CD14-positive monocyte (primary cell): ENCODE measurements at regions not wholly inside any gene's neighbourhood (a gene's known extent, or its start where the extent isn't known, plus 50 kb on each side); places are given as distances from the start of the nearest gene placed in this dataset.

ENCODE experiments used
- DNase-seq, 3 donors: peaks; one replicate each; pipeline ENCODE4 v3.0.0-alpha.2; 2011 to 2022
- H2AFZ ChIP-seq: 2 replicates; pipeline ENCODE4 v1.6.0; 2012; ENCODE audit warnings: mild to moderate bottlenecking, low read depth, low read length, inconsistent platforms; ENCODE audit not compliant: insufficient read depth, poor library complexity, severe bottlenecking
- H3K27ac ChIP-seq, 2 donors: 1 replicate in 1 of 2; 2 replicates in 1 of 2; pipeline ENCODE4 v1.5.1; 2012 to 2013; ENCODE audit warnings: low read length in 2 of 2, control low read depth in 1 of 2, inconsistent platforms in 1 of 2, low read depth in 1 of 2, mild to moderate bottlenecking in 1 of 2
- H3K27me3 ChIP-seq, 2 donors: one replicate each; pipeline versions ENCODE4 v1.6.0 to v1.6.1; 2011 to 2013; ENCODE audit warnings: low read length in 2 of 2; ENCODE audit not compliant: control insufficient read depth in 2 of 2, insufficient read depth in 2 of 2
- H3K36me3 ChIP-seq, 2 donors: replicated peaks in 1 of 2; 1 replicate in 1 of 2; 2 replicates in 1 of 2; pipeline versions ENCODE4 v1.5.1 to v1.6.1; 2012 to 2013; ENCODE audit warnings: low read length in 2 of 2, control low read depth in 1 of 2, inconsistent platforms in 1 of 2, mild to moderate bottlenecking in 1 of 2; ENCODE audit not compliant: insufficient read depth in 2 of 2, control insufficient read depth in 1 of 2
- H3K4me1 ChIP-seq, 2 donors: 1 replicate in 1 of 2; 2 replicates in 1 of 2; pipeline versions ENCODE4 v1.5.1 to v1.6.1; 2012 to 2013; ENCODE audit warnings: low read length in 2 of 2, control low read depth in 1 of 2, inconsistent platforms in 1 of 2, mild to moderate bottlenecking in 1 of 2, moderate library complexity in 1 of 2; ENCODE audit not compliant: insufficient read depth in 2 of 2, control insufficient read depth in 1 of 2
- H3K4me2 ChIP-seq: replicated peaks from 2 replicates; pipeline ENCODE3; 2012; ENCODE audit warnings: low read length, moderate library complexity, mild to moderate bottlenecking; ENCODE audit not compliant: poor library complexity, severe bottlenecking; ENCODE audit errors: extremely low read depth
- H3K4me3 ChIP-seq, 3 experiments: fragments of 200-600 bp in 1 of 3; sonication (generic) in 1 of 3; replicated peaks in 1 of 3; 1 replicate in 2 of 3; 2 replicates in 1 of 3; pipeline ENCODE4 v1.5.1; 2011 to 2013; ENCODE audit warnings: low read length in 3 of 3, mild to moderate bottlenecking in 3 of 3, control low read depth in 2 of 3, low read depth in 2 of 3, inconsistent platforms in 1 of 3, moderate library complexity in 1 of 3
- H3K79me2 ChIP-seq: 2 replicates; pipeline ENCODE4 v1.6.0; 2012; ENCODE audit warnings: mild to moderate bottlenecking, control low read depth, inconsistent platforms, low read length, moderate library complexity; ENCODE audit not compliant: insufficient read depth
- H3K9ac ChIP-seq: 2 replicates; pipeline ENCODE4 v1.6.0; 2017; ENCODE audit warnings: low read length, mild to moderate bottlenecking; ENCODE audit not compliant: insufficient read depth, poor library complexity, severe bottlenecking
- H3K9me3 ChIP-seq, 2 donors: replicated peaks in 1 of 2; 1 replicate in 1 of 2; 2 replicates in 1 of 2; pipeline versions ENCODE4 v1.5.1 to v1.6.1; 2012 to 2013; ENCODE audit warnings: low read length in 2 of 2, control low read depth in 1 of 2; ENCODE audit not compliant: control insufficient read depth in 1 of 2, insufficient read depth in 1 of 2
- H4K20me1 ChIP-seq: 2 replicates; pipeline ENCODE4 v1.6.0; 2012; ENCODE audit warnings: mild to moderate bottlenecking, low read length, control low read depth, moderate library complexity; ENCODE audit not compliant: insufficient read depth
- H3K27ac Mint-ChIP-seq, 7 donors: one replicate each; pipeline ENCODE4 v1.8.0; 2020; ENCODE audit warnings: mild to moderate bottlenecking in 7 of 7, mixed read lengths in 7 of 7, moderate library complexity in 6 of 7, inconsistent platforms in 2 of 7
- H3K27me3 Mint-ChIP-seq, 3 donors: one replicate each; pipeline ENCODE4 v1.8.0; 2021 to 2022; ENCODE audit warnings: low read depth in 3 of 3, mild to moderate bottlenecking in 3 of 3, mixed read lengths in 3 of 3, moderate library complexity in 3 of 3, inconsistent platforms in 1 of 3
- H3K36me3 Mint-ChIP-seq, 2 donors: one replicate each; pipeline ENCODE4 v1.8.0; 2020; ENCODE audit warnings: mixed read lengths in 2 of 2, inconsistent platforms in 1 of 2, mild to moderate bottlenecking in 1 of 2
- H3K4me1 Mint-ChIP-seq: one replicate; pipeline ENCODE4 v1.8.0; 2020; ENCODE audit warnings: mild to moderate bottlenecking, mixed read lengths
- H3K4me3 Mint-ChIP-seq, 2 donors: one replicate each; pipeline ENCODE4 v1.8.0; 2020; ENCODE audit warnings: mild to moderate bottlenecking in 2 of 2, mixed read lengths in 2 of 2, moderate library complexity in 1 of 2
- H3K9me3 Mint-ChIP-seq, 7 donors: one replicate each; pipeline ENCODE4 v1.8.0; 2020 to 2022; ENCODE audit warnings: mixed read lengths in 7 of 7, mild to moderate bottlenecking in 6 of 7, moderate library complexity in 6 of 7, inconsistent platforms in 2 of 7
- CTCF ChIP-seq: fragments of 200-600 bp; IDR thresholded peaks from one replicate; pipeline ENCODE4 v1.8.0; 2022; ENCODE audit warnings: antibody characterized with exemption, mild to moderate bottlenecking
- WGBS: methylation state at CpG from one replicate; pipeline ENCODE4 v1.1.5; 2013; ENCODE audit warnings: missing lambda C conversion rate; ENCODE audit not compliant: insufficient coverage; 5-methylcytosine and 5-hydroxymethylcytosine counted together
- intact Hi-C, 2 donors: fragments of 100-400 bp; cut with micrococcal nuclease; formaldehyde crosslinking; loops; one replicate each; pipeline versions ENCODE4 v1.15.0 to v1.15.1; 2023

GRCh38 chr9:36488389-36488756 is 84.3 kb upstream of the MELK start:
- H3K36me3 Mint-ChIP-seq: no peaks in the 10 kb centered on the region
- peaks cover 0 to 1% (median 0%) of the 10 kb centered on the region in 7 donors for H3K9me3 Mint-ChIP-seq
- Histone ChIP-seq H3K36me3 (no peaks in the 10 kb centered on the region), H3K4me1 (peaks cover 25 to 30% of the 10 kb centered on the region in 2 donors), H3K9ac (peak overlapping the region; percentile 70), H3K4me2 (peak overlapping the region; percentile 78), H3K27ac (peak overlapping the region; percentile 90 to 91), H4K20me1 (peaks cover 35% of the 10 kb centered on the region), H3K27me3 (no peaks in the 10 kb centered on the region), H2AFZ (peak overlapping the region; percentile 93), H3K79me2 (peaks cover 38% of the 10 kb centered on the region), H3K4me3 (peak overlapping the region; percentile 60 to 98 (median 80)), H3K9me3 (no peaks in the 10 kb centered on the region)
- H3K27me3 Mint-ChIP-seq: peaks cover 0 to 4% (median 1%) of the 10 kb centered on the region in 3 donors
- DNase-seq: no peak
- 7% methylated on average over 2 of the region's 5 CpGs for WGBS
- no peak for TF ChIP-seq CTCF
- H3K27ac Mint-ChIP-seq: peak overlapping the region; percentile 93 to 96 (median 94)
- H3K4me3 Mint-ChIP-seq: peak overlapping the region; percentile 95
- H3K4me1 Mint-ChIP-seq: peaks cover 42% of the 10 kb centered on the region
- intact Hi-C loops: loop anchor here (2.0 to 5.0 kb wide), 3 partner anchors 84 to 88 kb away; partner anchors contain the start of genes RNF38 (in 2 of the 2) and MELK (in 1 of the 2)

GRCh38 chr9:36487482-36488388 is 85.0 kb upstream of the MELK start:
- peak overlapping the region; percentile 90 to 91 for H3K27ac ChIP-seq
- H3K36me3 Mint-ChIP-seq: peaks cover 0 to 6% of the 10 kb centered on the region in 2 donors
- peak overlapping the region; percentile 86 for H3K9ac ChIP-seq
- peaks cover 2 to 5% of the 10 kb centered on the region in 2 donors for H3K36me3 ChIP-seq
- H3K27ac Mint-ChIP-seq: peak overlapping the region; percentile 93 to 96 (median 94)
- under 1% methylated on average over 90 of the region's 94 CpGs for WGBS
- DNase-seq: peak; percentile 81 to 85 (median 82)
- H3K4me3 ChIP-seq: peak overlapping the region; percentile 60 to 98 (median 80)
- peaks cover 44% of the 10 kb centered on the region for H3K79me2 ChIP-seq
- TF ChIP-seq CTCF: no peak
- H3K4me1 Mint-ChIP-seq: peaks cover 37% of the 10 kb centered on the region
- H3K4me2 ChIP-seq: peak overlapping the region; percentile 100
- H3K4me1 ChIP-seq: peaks cover 23 to 28% of the 10 kb centered on the region in 2 donors
- no peaks in the 10 kb centered on the region for H3K9me3 ChIP-seq
- H3K4me3 Mint-ChIP-seq: peak overlapping the region; percentile 95
- peaks cover 41% of the 10 kb centered on the region for H4K20me1 ChIP-seq
- H3K9me3 Mint-ChIP-seq: no peaks in the 10 kb centered on the region
- no peaks in the 10 kb centered on the region for H3K27me3 ChIP-seq
- H3K27me3 Mint-ChIP-seq: peaks cover 0 to 4% (median 1%) of the 10 kb centered on the region in 3 donors
- intact Hi-C loops: loop anchor here (2.0 to 5.0 kb wide), 3 partner anchors 85 to 87 kb away; partner anchors contain the start of genes RNF38 (in 2 of the 2) and MELK (in 1 of the 2)
- H2AFZ ChIP-seq: peak overlapping the region; percentile 93
